HG03565 (cell line): ENCODE measurements at regions not wholly inside any gene's neighbourhood (a gene's known extent, or its start where the extent isn't known, plus 50 kb on each side); places are given as distances from the start of the nearest gene placed in this dataset.
A peak's percentile ranks its signal among the peaks of the same experiment; 100 is the strongest.
"Not testable (repeated sequence)": the region's sequence is repeated elsewhere in the genome, so short reads cannot be mapped to it uniquely, and the experiment has no call there.

Experiments used
- ATAC-seq: cut with Tn5 transposase; IDR thresholded peaks from one replicate; pipeline ENCODE4 v1.9.1; 2021; ENCODE audit warnings: mild to moderate bottlenecking, moderate library complexity; ENCODE audit not compliant: unreplicated experiment

DNA sequence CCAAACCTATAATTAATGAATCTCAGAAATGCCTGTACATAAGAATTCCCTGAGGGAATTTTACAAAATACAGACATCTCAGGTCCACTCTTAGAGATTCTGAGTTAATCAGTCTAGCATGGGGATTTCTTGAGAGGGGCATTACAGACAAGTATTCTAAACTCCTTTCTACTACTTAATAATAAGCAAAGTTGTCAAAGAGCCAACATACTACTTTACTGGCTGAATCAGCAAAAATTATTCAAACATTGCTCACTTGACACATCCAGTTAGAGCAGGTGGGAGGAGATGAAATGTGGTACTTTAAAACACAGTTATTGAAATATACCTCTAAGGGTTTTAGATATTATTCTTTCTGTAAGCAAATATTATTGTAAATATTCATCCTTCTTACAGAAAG lies 1164.7 kb downstream of the CDY2B start:
- no peak for ATAC-seq

DNA sequence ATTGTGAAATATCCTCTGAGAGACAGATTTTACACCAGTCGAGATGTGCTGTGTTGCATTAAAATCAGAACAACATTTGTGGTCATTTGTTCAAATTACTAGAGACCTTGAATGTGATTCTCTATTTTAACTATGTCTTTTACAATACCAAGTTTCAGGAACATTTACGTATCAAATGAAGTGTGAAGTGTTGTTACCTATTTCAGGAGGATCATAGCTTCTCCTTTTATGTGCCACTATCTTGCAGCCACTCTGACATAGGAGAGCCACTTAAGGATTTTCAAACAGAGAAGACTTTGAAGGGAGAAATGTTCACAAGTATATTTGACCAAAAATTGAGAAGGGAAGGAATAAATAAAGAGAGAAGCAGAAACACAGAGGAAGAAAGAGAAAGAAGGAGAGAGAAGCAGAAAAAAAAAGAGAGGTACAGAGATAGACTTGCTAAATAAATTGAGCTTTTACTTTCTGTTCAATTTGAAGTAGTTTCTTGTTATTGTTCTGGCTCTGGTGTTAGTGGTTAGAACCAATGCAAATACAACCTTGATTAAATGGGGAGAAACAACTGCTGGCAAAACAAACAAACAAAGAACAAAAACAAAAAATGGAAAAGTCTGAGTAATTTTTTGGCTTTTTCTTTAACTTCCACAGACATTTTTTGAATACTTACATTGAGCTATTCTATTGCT lies 1206.8 kb downstream of the CDY2B start:
- no peak for ATAC-seq

DNA sequence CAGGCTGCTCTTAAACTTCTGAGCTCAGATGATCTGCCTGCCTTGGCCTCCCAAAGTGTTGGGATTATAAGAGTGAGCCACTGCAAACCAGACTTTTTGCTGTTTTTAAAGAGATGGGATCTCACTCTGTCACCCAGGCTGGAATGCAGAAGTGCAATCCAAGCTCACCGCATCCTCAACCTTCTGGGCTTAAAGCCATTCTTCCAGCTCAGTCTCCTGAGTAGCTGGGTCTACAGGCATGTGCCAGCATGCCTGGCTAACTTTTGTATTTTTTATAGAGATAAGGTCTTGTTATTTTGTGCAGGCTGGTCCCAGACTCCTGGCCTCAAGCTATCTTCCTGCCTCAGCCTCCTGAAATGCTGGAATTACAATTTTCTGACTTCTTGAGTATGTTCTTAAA lies 1211.6 kb downstream of the CDY2B start:
- ATAC-seq, result no peak

DNA sequence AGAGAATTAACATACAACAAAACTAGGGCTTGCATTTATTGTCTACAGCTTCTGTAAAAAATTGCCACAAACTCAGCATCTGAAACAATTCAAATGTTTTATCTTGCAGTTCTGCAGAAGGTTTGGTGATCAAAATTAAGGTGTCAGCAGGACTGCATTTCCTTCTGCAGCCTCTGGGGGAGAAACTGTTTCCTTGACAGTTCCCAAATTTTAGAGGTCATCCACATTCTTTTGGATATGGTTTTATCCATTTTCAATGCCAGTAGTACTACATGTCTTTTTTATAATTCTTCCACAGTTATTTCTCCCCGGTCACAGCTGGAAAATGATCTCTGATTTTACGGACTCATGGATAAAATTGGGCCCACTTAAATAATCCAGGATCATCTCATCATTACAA lies 1217.3 kb downstream of the CDY2B start:
- ATAC-seq, result no peak

DNA sequence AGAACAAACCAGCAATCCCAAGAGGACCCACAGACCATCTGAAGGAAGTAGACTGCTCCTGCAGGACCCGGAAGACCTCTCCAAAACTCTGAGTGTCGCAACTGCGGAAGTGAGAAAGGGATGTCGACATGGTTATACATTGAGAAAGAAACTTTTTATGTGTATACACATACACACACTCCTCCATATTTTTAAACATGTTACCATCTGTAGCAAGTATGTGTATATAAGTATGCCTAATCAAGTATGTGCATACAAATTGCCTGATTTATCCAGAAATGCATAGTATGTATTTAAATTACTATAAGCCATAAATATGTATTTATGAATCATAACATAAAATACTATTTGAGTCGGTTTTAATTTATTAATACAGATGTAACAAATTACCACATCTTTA lies 1220.7 kb downstream of the CDY2B start:
- no peak for ATAC-seq

DNA sequence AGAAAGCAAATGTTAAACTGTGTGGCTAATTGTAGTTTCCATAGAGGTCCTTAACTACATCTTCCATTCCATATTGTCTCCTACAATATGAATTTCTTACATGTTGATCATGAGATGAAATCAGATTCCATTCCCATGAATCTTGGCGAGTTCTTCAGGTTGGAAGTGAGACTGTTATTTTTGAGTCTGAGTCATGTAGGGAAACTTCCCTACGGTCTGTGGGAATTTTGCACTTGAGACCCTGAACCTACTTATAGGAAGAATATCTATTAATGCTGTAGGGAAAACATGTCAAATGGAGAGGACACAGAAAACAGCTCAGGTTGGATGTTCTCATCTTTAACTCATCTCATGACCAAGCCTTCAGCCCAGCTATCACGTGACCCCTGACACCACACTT lies 1226.0 kb downstream of the CDY2B start:
- no peak for ATAC-seq

DNA sequence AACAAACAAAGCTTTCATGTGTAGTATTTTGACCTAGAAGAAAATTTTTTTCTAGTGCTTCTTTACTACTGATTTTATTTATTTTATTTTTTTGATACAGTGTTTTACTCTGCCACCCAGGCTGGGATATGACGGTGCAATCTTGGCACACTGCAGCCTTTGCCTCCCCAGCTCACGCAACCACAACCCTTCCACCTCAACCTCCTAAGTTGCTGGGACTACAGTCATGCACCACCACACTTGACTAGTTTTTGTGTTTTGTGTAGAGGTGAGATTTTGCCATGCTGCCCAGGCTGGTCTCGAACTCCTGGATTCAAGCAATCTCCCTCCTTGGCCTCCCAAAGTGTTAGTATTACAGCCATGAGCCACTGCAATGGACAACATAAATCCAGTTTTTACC lies 1234.0 kb downstream of the CDY2B start:
- ATAC-seq, result no peak

DNA sequence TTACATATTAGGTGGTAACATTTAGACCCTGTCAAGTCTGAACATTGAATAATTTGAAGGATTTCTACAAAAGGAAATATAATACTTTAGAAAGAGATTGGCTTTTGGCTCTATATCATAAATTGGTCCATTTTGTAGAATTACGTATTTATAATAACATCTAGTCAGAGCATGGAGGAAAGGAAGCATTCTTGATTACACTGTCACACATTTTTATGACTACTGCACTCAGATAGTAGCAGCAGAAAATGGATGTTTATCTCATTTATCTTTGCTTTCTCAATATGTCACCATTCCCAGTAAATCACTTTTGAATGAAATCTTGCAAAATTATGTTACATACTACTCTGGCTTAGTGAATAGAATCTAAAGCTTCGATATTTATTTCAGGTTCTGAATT lies 1234.6 kb downstream of the CDY2B start:
- no peak for ATAC-seq

DNA sequence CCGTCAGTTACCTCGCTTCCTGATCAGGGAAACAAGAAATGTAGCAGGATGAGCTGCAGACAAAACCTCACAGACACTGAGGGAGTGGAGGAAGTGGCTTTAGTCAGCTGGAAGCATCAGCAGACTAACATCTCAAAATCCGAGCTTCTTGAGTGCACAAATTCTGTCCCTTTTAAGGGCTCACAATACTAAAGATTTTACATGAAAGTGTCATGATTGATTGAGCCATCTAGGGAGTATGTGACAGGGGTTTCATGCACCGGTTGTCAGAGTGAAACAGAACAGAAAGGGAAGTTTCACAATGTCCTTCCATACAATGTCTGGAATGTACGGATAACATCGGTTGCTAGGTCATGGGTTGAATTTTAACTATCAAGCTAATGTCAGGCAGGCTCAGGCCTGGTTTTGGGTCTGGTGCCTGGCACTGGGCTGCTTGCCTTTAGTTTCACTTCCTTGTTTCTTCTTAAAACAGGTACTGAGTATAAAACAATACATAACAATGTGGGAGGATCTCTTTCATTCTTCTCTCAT lies 1235.7 kb downstream of the CDY2B start:
- peak; percentile 51 for ATAC-seq

DNA sequence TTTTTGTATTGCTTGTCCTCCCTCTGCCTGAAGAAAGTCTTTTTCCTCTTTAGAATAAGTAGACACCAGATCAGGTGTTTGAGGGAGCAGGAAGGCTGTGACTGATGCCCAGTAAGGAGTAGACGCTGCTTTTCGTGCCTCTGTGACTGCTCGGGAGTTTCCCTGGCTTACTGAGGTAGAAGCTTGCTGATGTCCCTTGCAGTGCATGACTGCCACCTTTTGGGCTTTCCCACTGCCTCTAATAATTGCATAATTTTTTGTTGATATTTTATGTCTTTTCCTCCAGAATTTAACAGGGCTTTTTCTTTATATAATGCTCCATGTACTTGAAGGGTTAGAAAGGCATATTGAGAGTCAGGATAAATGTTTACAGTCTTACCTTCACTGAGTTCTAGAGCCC lies 1240.2 kb downstream of the CDY2B start:
- no peak for ATAC-seq

DNA sequence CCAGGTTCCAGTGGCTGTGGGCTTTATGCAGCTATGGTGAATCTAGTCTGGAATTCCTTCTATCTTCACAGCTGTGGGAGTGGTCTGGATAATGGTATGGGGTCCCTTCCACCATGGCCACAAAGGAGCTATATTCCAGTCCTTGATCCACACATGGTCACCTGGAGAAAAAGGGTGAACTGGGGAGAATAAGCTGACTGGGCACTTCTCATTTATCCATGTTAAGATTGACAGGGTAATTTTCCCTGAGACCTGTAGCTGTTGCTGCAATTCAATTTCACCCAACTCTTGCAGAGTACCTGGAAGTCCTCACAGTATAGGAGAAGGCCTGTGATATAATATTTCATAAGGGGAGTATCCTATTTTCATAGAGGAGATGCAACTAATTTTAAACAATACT lies 1241.3 kb downstream of the CDY2B start:
- ATAC-seq, result not testable (repeated sequence)

DNA sequence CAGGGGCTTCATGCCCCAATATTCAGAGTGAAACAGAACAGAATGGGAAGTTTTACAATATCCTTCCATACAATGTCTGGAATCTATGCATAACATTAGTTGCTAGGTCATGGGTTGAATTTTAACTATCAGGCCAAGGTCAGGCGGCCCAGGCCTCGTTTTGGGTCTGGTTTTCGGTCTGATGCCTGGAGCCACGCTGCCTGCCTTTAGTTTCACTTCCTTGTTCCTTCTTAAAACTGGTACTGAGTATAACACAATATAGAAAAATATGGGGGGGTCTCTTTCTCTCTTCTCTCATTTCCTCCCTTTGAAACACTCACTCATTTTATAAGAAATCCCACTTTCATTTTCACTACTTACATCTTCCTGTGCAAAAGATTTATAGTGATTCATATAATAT lies 1243.8 kb downstream of the CDY2B start:
- ATAC-seq, result peak; percentile 96

DNA sequence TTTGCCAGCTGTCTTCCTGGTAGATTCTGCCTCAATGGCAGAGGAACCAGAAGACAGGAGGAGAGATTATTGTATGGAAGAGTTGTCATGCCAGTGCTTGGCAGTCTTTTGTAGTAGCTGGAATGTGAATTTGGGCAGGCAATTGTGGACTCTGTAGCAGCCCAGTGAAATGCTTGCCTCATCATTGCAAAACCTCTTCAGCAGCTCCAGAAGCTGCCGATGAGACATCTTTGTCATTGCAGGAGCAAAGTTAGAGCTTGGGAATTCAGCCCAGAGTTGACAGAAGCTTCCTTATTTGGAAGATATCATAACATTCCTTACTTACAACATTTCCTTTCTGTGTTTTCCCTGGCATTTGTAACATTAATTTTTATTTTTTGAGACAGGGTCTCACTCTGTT lies 1250.9 kb downstream of the CDY2B start:
- ATAC-seq, result no peak

DNA sequence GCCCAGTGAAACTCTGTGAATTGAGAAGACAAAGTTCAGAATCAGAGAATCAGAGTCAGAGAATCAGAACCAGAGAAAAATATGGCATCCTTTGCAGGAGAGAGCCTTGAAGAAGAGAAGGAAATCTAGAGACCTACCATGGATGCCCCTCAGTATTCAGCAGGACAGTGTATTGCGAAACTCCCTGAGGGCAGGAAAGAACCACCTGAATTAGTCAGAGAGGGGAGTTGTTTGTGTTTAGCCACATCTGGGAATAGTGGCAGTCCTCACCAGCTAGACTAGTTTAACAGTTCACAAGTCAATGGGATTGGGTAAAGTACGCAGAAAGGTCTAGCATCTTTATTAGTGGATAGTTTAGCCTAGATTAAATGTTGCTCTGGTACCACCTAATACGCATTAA lies 1252.9 kb downstream of the CDY2B start:
- no peak for ATAC-seq

DNA sequence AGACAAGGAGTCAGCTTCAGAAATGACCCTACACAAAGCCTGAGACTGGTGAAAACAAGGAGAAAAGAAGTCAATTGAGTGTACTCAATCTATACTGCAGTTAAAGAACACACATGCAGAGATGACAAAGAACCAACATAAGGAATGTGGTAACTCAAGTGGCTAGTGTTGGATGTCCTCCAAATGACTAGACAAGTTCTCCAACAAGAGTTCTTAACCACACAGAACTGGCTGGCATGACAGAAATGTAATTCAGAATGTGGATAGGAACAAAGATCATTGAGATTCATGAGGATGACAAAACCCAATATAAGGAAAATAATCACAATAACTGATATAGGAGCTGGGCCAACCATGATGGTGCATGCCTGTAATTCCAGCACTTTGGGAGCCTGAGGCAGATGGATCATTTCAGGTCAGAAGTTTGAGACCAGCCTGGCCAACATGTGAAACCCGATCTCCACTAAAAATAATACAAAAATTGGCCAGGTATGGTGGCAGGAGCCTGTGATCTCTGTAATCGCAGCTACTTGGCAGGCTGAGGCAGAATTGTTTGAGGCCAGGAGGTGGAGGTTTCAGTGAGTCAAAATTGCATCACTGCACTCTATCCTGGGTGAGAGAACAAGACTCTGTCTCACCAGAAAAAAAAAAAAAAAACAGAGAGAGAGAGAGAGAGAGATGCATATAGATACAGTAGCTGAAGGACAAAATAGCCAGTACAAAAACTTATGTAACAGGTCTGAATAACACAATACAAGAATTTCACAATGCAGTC lies 1263.6 kb downstream of the CDY2B start:
- ATAC-seq, result no peak

DNA sequence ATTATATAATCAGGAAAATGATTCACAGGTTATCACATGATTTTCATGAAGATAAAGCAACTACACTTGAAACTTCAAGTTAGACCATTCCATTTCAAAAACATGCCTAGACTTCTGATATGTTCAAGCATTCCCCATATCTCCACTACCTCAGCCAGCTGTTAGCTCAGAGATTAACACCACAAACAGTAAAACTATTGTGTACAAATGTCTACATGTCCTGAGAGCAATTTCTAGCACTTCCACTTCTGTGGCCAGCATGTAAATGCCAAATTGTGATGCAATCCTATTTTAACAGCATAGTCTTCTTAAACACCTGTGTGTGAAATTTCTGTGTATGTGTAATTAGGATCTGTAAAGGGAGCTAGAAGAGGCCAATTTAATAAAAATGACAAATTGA lies 1271.3 kb downstream of the CDY2B start:
- no peak for ATAC-seq

DNA sequence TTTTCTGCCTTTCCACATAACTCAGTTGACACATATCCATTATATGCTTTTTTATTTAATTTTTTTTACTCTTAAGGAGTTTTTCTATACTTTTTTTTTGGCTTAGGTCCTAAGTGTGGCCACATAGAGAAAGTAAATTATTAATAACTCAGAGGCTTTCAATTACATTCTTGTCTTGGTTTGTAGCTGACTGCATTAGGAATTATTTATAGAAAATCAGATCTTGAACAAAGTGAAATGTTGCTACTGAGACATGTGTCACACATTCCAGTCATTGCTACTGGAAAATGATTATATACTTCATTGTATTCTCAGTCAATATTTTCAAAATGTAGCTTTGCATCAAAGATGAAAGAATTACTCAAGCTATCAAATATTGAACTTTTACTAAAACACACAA lies 1277.9 kb downstream of the CDY2B start:
- no peak for ATAC-seq

DNA sequence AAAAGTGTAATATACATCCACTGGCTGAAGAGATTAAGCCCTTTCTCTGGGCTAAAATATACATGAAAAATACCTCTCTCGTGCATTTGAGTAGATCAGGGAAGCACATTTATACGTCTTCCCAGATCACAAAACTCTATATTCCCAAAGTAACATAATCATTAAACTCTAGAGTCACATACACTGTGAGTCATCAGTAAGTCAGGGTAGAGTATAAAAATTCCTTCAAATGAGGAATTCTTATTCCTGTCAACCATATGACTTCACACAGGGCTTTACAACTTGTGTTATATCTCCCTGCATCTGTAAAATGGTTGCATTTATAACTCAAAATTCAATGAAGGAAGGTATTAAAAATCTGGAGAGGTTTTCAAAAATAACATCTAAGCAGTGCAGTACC lies 1278.4 kb downstream of the CDY2B start:
- no peak for ATAC-seq

DNA sequence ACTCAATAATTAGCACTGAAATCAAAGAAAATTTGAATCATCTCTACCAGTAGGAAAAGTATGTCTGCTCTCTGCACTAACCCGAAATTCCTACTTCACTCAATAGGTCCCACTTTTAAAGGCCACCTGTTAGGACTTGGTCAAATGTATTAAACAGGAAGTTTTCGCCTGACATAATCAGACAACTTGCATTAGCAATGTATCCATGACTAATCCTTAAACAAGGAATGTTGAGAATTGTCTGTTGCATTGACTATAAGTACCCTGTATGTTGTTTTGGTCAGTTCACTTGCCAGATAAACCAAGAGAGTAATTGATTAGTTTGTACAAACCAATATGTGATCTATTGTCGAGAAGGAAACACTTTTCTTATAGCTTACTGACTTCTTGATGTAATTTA lies 1308.0 kb downstream of the CDY2B start:
- ATAC-seq, result no peak

DNA sequence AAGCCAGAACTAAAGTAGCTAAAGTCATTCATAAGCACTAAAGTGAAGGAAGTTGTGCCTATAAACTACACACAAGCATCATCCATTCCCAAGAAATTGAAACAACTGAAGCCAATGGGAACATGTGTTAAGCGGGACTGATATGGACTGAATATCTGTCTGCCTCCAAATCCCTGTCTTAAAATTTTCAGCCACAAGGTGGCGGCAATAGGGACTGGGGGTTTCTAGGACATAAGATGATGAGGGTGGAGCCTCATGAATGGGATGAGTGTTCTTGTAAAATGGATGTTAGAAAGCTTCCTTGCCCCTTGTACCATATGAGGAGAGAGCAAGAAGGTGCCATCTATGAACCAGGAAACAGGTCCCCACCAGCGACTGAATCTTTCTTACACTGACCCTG lies 1317.5 kb downstream of the CDY2B start:
- no peak for ATAC-seq

DNA sequence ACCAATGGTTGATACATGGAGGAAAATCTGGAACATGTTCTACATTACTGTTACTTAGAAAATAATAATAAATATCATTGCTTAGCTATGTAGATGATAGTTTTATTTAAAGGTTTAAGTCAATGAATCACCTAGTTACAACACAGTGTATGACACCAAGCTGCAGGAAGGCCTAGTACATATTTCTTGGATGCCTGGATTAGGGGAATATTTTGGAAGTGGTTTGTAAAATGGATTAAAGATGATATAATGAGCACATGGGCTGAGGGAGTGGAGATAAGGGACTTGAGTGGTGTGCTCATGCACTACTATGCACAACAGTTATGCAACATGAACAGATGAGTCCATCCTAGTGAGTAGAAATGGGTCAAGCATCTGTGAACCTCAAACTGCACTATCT lies 1358.0 kb downstream of the CDY2B start:
- no peak for ATAC-seq

DNA sequence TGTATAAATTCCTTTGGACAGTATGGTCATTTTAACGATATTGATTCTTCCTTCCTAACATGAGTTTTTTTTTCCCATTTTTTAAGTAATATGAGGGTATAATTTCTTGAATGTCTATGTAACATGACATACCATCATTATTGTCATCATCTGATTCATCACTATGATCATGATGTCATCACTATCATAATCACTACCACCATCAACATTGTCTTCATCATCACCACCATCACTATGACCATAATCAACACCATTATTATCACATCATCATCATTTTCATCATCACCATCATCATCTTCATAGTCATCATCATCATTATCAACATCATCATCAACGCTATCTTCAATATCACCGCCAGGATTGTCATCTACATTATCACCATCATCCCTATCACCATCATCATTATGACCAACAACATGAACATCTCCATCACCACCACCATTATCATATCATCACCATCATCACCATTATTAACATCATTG lies 1377.2 kb downstream of the CDY2B start:
- ATAC-seq, result no peak
